Testis (tissue), 2 donors: ENCODE measurements at regions not wholly inside any gene's neighbourhood (a gene's known extent, or its start where the extent isn't known, plus 50 kb on each side); places are given as distances from the start of the nearest gene placed in this dataset.
"Not testable (repeated sequence)": the region's sequence is repeated elsewhere in the genome, so short reads cannot be mapped to it uniquely, and the experiment has no call there.

Experiments used
- DNase-seq: peaks from one replicate; pipeline ENCODE4 v3.0.0-alpha.2; 2019
- H3K27ac ChIP-seq, 2 donors: fragments of 200-600 bp; sonication (generic); one replicate each; pipeline ENCODE4 v1.5.1; 2019
- H3K27me3 ChIP-seq: fragments of 200-600 bp; sonication (generic); one replicate; pipeline ENCODE4 v1.5.1; 2019
- H3K36me3 ChIP-seq: fragments of 200-600 bp; sonication (generic); one replicate; pipeline ENCODE4 v1.5.1; 2017; ENCODE audit warnings: low read depth; ENCODE audit errors: missing control alignments
- H3K4me1 ChIP-seq: fragments of 200-600 bp; sonication (generic); one replicate; pipeline ENCODE4 v1.5.1; 2019
- H3K4me3 ChIP-seq, 2 donors: fragments of 200-600 bp; sonication (generic); one replicate each; pipeline ENCODE4 v1.5.1; 2017 to 2019
- H3K9me3 ChIP-seq: fragments of 200-600 bp; sonication (generic); one replicate; pipeline ENCODE4 v1.5.1; 2017
- CTCF ChIP-seq, 3 experiments: fragments of 450-650 bp in 2 of 3; fragments of 200-600 bp in 1 of 3; sonication (generic) in 1 of 3; IDR thresholded peaks; one replicate each; pipeline ENCODE4 v1.5.1; 2016 to 2019; ENCODE audit warnings: antibody characterized with exemption in 3 of 3, mild to moderate bottlenecking in 2 of 3, moderate library complexity in 1 of 3
- POLR2A ChIP-seq: fragments of 450-650 bp; IDR thresholded peaks from one replicate; pipeline ENCODE4 v1.6.1; 2017; ENCODE audit warnings: antibody characterized with exemption, mild to moderate bottlenecking, moderate library complexity
- WGBS, 2 donors: methylation state at CpG; one replicate each; pipeline ENCODE4 v1.1.5; 2018; 5-methylcytosine and 5-hydroxymethylcytosine counted together
- intact Hi-C: fragments of 100-400 bp; cut with DNase I; formaldehyde crosslinking; loops from one replicate; pipeline ENCODE4 v1.15.1; 2023; ENCODE audit warnings: low total_unique reads

GRCh38 chr11:37450613-37451012, 852.6 kb upstream of the RAG2 start:
- WGBS, 2 donors = 71 to 77% methylated on average over 2 of the region's 2 CpGs
- intact Hi-C loops = no loop called here
- no peak overlapping the region for H3K27ac ChIP-seq
- no peaks in the 10 kb centered on the region for H3K4me1 ChIP-seq
- no peaks in the 10 kb centered on the region for H3K27me3 ChIP-seq
- H3K9me3 ChIP-seq = no peaks in the 10 kb centered on the region
- DNase-seq = no peak
- no peaks in the 10 kb centered on the region for H3K36me3 ChIP-seq
- TF ChIP-seq POLR2A (no peak), CTCF (IDR thresholded peaks at IDR 0.05) (no peak)
- H3K4me3 ChIP-seq = no peak overlapping the region

DNA sequence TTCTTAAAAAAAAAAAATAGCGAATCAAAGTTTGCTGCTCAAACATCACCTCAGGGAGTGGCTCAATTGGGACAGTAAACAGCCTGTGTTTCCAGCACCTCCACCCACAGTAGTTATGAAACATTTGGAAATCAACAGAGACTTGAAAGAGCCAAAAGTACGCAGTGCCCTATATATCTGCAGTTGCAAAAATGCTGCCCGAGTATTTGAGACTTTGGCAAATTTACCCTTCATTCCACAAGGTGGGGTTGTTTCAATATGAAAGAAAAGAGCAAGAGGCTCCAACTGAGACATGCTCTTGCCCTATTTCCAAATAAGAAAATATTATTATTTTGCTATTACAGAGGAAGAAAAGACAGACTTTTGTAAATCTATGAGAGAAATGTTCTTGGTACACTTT, 851.1 kb upstream of the RAG2 start:
- intact Hi-C loops = no loop called here
- H3K27me3 ChIP-seq = no peaks in the 10 kb centered on the region
- WGBS, 2 donors = 38 to 50% methylated on average over 3 of the region's 3 CpGs
- H3K36me3 ChIP-seq = no peaks in the 10 kb centered on the region
- no peak overlapping the region for H3K4me3 ChIP-seq
- no peak overlapping the region for H3K27ac ChIP-seq
- TF ChIP-seq CTCF (IDR thresholded peaks at IDR 0.05) (peak in 1 of 3 experiments; percentile 18), POLR2A (no peak)
- no peak for DNase-seq
- no peaks in the 10 kb centered on the region for H3K9me3 ChIP-seq
- no peaks in the 10 kb centered on the region for H3K4me1 ChIP-seq

GRCh38 chr11:37442576-37442975, 844.5 kb upstream of the RAG2 start:
- H3K27ac ChIP-seq = no peak overlapping the region
- H3K36me3 ChIP-seq = no peaks in the 10 kb centered on the region
- DNase-seq = no peak
- no peaks in the 10 kb centered on the region for H3K9me3 ChIP-seq
- intact Hi-C loops = no loop called here
- H3K4me1 ChIP-seq = no peaks in the 10 kb centered on the region
- no peaks in the 10 kb centered on the region for H3K27me3 ChIP-seq
- no peak overlapping the region for H3K4me3 ChIP-seq
- 71 to 80% methylated on average over 1 of the region's 1 CpG for WGBS, 2 donors
- TF ChIP-seq POLR2A (no peak), CTCF (IDR thresholded peaks at IDR 0.05) (no peak)

- DNase-seq, H3K9me3 ChIP-seq, H3K4me3 ChIP-seq, H3K27me3 ChIP-seq, H3K36me3 ChIP-seq, H3K27ac ChIP-seq, H3K4me1 ChIP-seq, intact Hi-C loops: not testable (repeated sequence)
- 93 to 96% methylated on average over 21 to 29 of the region's 29 CpGs for WGBS, 2 donors
These were observed 833.7 kb upstream of the RAG2 start for GRCh38 chr11:37431633-37432230.

GRCh38 chr11:37430966-37431632, 833.1 kb upstream of the RAG2 start:
- 84 to 91% methylated on average over 18 to 26 of the region's 26 CpGs for WGBS, 2 donors
- H3K4me1 ChIP-seq, intact Hi-C loops, H3K4me3 ChIP-seq, DNase-seq, H3K36me3 ChIP-seq, H3K9me3 ChIP-seq, H3K27ac ChIP-seq, H3K27me3 ChIP-seq: not testable (repeated sequence)

DNA sequence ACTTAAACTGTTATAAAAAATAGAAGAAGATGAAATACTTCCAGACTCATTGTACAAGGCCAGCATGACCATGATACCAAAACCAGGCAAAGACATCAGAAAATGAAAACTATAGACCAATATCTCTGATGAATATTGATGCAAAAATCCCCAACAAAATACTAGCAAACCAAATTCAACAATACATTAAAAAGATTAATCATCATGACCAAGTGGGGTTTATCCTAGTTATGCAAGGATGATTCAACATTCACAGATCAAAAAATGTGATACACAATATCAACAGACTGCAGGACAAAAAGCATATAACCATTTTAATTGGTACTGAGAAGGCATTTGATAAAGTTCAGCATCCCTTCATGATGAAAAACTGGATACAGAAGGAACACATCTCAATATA, 824.5 kb upstream of the RAG2 start:
- H3K4me3 ChIP-seq = no peak overlapping the region
- no peaks in the 10 kb centered on the region for H3K4me1 ChIP-seq
- TF ChIP-seq POLR2A = no peak
- TF ChIP-seq CTCF (IDR thresholded peaks at IDR 0.05) = no peak
- DNase-seq = no peak
- no peaks in the 10 kb centered on the region for H3K36me3 ChIP-seq
- H3K27ac ChIP-seq = no peak overlapping the region
- no peaks in the 10 kb centered on the region for H3K9me3 ChIP-seq
- no peaks in the 10 kb centered on the region for H3K27me3 ChIP-seq
- intact Hi-C loops = no loop called here
